A673 (cell line): ENCODE measurements at regions not wholly inside any gene's neighbourhood (a gene's known extent, or its start where the extent isn't known, plus 50 kb on each side); places are given as distances from the start of the nearest gene placed in this dataset.

Experiments
- BruUV-seq: library from RNA; stranded (reverse); fragments of 400-500 nt; replicated peaks from 2 replicates; lab custom pipeline; 2021; lab: Mats Ljungman, UMichigan
- CTCF ChIA-PET: fragments of 300-600 bp; sonication (Branson Sonifier 250); formaldehyde crosslinking; loops from one replicate; lab custom pipeline; 2022; ENCODE audit warnings: antibody characterized with exemption; lab: Charles Lee
- POLR2A ChIA-PET: fragments of 300-600 bp; sonication (Branson Sonifier 250); formaldehyde crosslinking; loops from one replicate; lab custom pipeline; 2022; ENCODE audit warnings: antibody characterized with exemption; ENCODE audit not compliant: low non-redundant PET; lab: Charles Lee
- DNase-seq: peaks from one replicate; pipeline ENCODE4 v3.0.0-alpha.2; 2015; ENCODE audit warnings: low spot score
- H3K27ac ChIP-seq: fragments of 200-600 bp; sonication (generic); 2 replicates; pipeline ENCODE4 v1.5.1; 2016; ENCODE audit warnings: mixed run types, low read depth, mild to moderate bottlenecking, mixed read lengths, antibody characterized with exemption, low read length; ENCODE audit not compliant: poor library complexity, severe bottlenecking
- H3K27me3 ChIP-seq: fragments of 200-600 bp; sonication (generic); replicated peaks from 2 replicates; pipeline ENCODE4 v1.6.1; 2017; ENCODE audit warnings: mixed run types, low read depth, mild to moderate bottlenecking, mixed read lengths, antibody characterized with exemption, low read length; ENCODE audit not compliant: insufficient read depth, poor library complexity
- H3K36me3 ChIP-seq: fragments of 200-600 bp; sonication (generic); 2 replicates; pipeline ENCODE4 v1.6.1; 2016; ENCODE audit warnings: mixed run types, mild to moderate bottlenecking, mixed read lengths, antibody characterized with exemption, low read length; ENCODE audit not compliant: insufficient read depth, poor library complexity, severe bottlenecking
- H3K4me1 ChIP-seq: fragments of 200-600 bp; sonication (generic); 2 replicates; pipeline ENCODE4 v1.6.1; 2017; ENCODE audit warnings: mixed run types, mild to moderate bottlenecking, mixed read lengths, antibody characterized with exemption, low read length; ENCODE audit not compliant: insufficient read depth, poor library complexity, severe bottlenecking
- H3K4me3 ChIP-seq: fragments of 200-600 bp; sonication (generic); 2 replicates; pipeline ENCODE4 v1.5.1; 2016; ENCODE audit warnings: low read depth, mixed run types, mild to moderate bottlenecking, mixed read lengths, low read length; ENCODE audit not compliant: poor library complexity, severe bottlenecking
- H3K9me3 ChIP-seq: fragments of 200-600 bp; sonication (generic); 2 replicates; pipeline ENCODE4 v1.6.1; 2016; ENCODE audit warnings: mixed run types, low read depth, mild to moderate bottlenecking, mixed read lengths, antibody characterized with exemption, low read length; ENCODE audit not compliant: poor library complexity, severe bottlenecking
- CTCF ChIP-seq: fragments of 300-800, 200-600 bp; sonication (generic); conservative IDR thresholded peaks from 2 replicates; pipeline ENCODE4 v1.5.1; 2017; ENCODE audit warnings: low read depth, mild to moderate bottlenecking, antibody characterized with exemption, low read length, moderate library complexity, mixed read lengths
- EZH2 ChIP-seq: fragments of 200-600 bp; sonication (generic); IDR thresholded peaks from 2 replicates; pipeline ENCODE4 v1.6.1; 2017; ENCODE audit warnings: borderline replicate concordance, low read depth, mild to moderate bottlenecking, mixed read lengths, antibody characterized with exemption, low read length; ENCODE audit not compliant: poor library complexity, severe bottlenecking
- intact Hi-C: fragments of 100-400 bp; cut with micrococcal nuclease; formaldehyde crosslinking; loops from one replicate; pipeline ENCODE4 v1.10.0; 2022; ENCODE audit not compliant: unreplicated experiment

GRCh38 chr2:186380805-186381204, 105.3 kb upstream of the ZC3H15 start:
- CTCF ChIA-PET: no interaction called here
- no peak overlapping the region for H3K27ac ChIP-seq
- BruUV-seq: no TSS peak
- H3K36me3 ChIP-seq: no peaks in the 10 kb centered on the region
- TF ChIP-seq CTCF (no peak), EZH2 (no peak)
- intact Hi-C loops: no loop called here
- no peak for DNase-seq
- H3K4me3 ChIP-seq: no peak overlapping the region
- no peaks in the 10 kb centered on the region for H3K9me3 ChIP-seq
- POLR2A ChIA-PET: no interaction called here
- no peaks in the 10 kb centered on the region for H3K4me1 ChIP-seq
- H3K27me3 ChIP-seq: no peaks in the 10 kb centered on the region

GRCh38 chr2:186381573-186381972, 104.5 kb upstream of the ZC3H15 start:
- Histone ChIP-seq H3K27ac (no peak overlapping the region), H3K4me3 (no peak overlapping the region), H3K27me3 (no peaks in the 10 kb centered on the region), H3K4me1 (no peaks in the 10 kb centered on the region), H3K36me3 (no peaks in the 10 kb centered on the region), H3K9me3 (no peaks in the 10 kb centered on the region)
- DNase-seq: no peak
- TF ChIP-seq CTCF (no peak), EZH2 (no peak)
- POLR2A ChIA-PET: no interaction called here
- CTCF ChIA-PET: no interaction called here
- BruUV-seq: no TSS peak
- intact Hi-C loops: no loop called here

GRCh38 chr2:186382932-186383331, 103.1 kb upstream of the ZC3H15 start:
- BruUV-seq: no TSS peak
- Histone ChIP-seq H3K27me3 (no peaks in the 10 kb centered on the region), H3K9me3 (no peaks in the 10 kb centered on the region), H3K27ac (no peak overlapping the region), H3K36me3 (no peaks in the 10 kb centered on the region), H3K4me3 (no peak overlapping the region), H3K4me1 (no peaks in the 10 kb centered on the region)
- TF ChIP-seq EZH2: no peak
- TF ChIP-seq CTCF: no peak
- intact Hi-C loops: no loop called here
- CTCF ChIA-PET: no interaction called here
- POLR2A ChIA-PET: no interaction called here
- DNase-seq: no peak
